ENCODE measurements at regions not wholly inside any gene's neighbourhood (a gene's known extent, or its start where the extent isn't known, plus 50 kb on each side); places are given as distances from the start of the nearest gene placed in this dataset.

DNA sequence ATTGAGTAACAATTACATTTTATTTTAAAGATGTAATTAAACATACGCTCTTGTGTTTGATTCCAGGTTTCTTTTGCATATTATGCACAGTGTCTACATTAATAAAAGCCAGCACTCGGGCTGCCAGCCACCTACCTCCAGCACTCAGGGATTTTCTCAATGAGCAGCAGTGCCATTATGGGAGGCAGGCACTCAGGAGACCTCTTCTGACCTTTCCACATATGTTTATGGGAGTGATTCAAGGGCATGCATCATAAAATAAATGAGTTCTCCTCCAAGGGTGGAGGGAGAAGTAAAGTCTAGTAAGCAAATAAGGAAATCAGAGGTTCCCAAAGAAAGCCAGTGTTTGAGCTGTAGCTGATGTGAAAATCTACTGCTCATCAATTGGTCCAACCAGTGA, 119.8 kb upstream of the IRX2 start:
- ATAC-seq (ENCODE audit: low read depth), result no peak
- H3K4me3 ChIP-seq (ENCODE audit: severe bottlenecking), result no peak overlapping the region
- no peak overlapping the region for H3K27ac ChIP-seq (ENCODE audit: poor library complexity, severe bottlenecking)

DNA sequence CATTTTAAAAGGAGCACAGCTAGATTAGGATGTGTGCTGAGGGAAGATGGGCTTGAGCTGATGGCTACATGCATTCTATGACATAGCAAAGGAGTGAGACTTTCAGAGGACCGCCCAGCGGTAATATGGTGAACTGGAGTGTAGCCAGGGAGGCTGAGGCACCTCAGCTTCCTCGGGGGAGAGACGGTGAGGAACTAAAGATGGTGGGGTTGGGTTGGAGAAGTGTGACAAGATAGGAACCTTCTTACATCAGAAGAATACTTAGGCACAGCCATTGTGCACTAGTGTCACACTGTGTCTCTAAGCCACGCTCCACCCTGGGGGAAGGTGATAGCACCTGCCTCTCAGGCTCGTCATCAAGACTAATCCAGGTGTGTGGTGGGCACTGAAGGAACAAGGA, 118.0 kb upstream of the IRX2 start:
- no peak for DNase-seq (ENCODE audit: low spot score)
- peaks cover 4% of the 10 kb centered on the region for H3K27me3 ChIP-seq (ENCODE audit: insufficient read depth, poor library complexity, severe bottlenecking)
- no peaks in the 10 kb centered on the region for H3K9me3 ChIP-seq (ENCODE audit: severe bottlenecking)

More for the DNA sequence above, 119.8 kb upstream of the IRX2 start:
- no peaks in the 10 kb centered on the region for H3K36me3 ChIP-seq (ENCODE audit: low read depth)
- TF ChIP-seq, protein P1, sequence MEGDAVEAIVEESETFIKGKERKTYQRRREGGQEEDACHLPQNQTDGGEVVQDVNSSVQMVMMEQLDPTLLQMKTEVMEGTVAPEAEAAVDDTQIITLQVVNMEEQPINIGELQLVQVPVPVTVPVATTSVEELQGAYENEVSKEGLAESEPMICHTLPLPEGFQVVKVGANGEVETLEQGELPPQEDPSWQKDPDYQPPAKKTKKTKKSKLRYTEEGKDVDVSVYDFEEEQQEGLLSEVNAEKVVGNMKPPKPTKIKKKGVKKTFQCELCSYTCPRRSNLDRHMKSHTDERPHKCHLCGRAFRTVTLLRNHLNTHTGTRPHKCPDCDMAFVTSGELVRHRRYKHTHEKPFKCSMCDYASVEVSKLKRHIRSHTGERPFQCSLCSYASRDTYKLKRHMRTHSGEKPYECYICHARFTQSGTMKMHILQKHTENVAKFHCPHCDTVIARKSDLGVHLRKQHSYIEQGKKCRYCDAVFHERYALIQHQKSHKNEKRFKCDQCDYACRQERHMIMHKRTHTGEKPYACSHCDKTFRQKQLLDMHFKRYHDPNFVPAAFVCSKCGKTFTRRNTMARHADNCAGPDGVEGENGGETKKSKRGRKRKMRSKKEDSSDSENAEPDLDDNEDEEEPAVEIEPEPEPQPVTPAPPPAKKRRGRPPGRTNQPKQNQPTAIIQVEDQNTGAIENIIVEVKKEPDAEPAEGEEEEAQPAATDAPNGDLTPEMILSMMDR (IDR thresholded peaks at IDR 0.05; ENCODE audit: poor library complexity, severe bottlenecking), result no peak
- no peak for DNase-seq (ENCODE audit: low spot score)
- no peaks in the 10 kb centered on the region for H3K9me3 ChIP-seq (ENCODE audit: severe bottlenecking)
- peaks cover 4% of the 10 kb centered on the region for H3K27me3 ChIP-seq (ENCODE audit: insufficient read depth, poor library complexity, severe bottlenecking)
- H3K4me1 ChIP-seq (ENCODE audit: insufficient read depth, poor library complexity, severe bottlenecking), result no peaks in the 10 kb centered on the region

DNA sequence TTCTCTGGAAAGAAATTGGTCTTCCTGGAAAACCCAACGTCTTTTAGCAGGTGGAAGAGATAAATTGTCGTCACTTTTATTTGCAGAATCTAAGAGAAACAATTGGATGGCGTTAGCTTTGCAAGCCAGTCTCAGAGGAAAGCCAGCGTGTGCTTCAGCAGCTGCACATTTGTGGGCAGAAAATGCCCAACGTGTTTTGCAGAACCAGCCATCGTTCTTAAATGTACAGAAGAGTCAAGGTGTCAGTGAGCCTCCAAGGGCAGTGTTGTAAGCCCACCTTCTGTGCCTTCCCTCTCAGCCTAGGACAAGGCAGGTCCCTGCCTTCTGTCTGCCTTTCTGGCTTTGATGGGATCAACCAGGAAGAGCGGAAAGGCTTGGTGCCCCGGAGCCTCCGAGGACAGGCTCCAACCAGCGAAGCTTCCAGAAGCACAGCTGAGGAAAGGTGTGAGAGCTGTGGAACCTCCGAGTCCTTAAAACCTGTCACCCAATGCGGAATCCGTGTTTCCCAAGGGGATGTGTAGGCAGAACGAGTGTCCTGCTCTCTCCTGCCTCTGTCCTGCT, 116.0 kb upstream of the IRX2 start:
- Histone ChIP-seq H3K4me1 (ENCODE audit: insufficient read depth, poor library complexity, severe bottlenecking) (no peaks in the 10 kb centered on the region), H3K9me3 (ENCODE audit: severe bottlenecking) (no peaks in the 10 kb centered on the region), H3K27ac (ENCODE audit: poor library complexity, severe bottlenecking) (no peak overlapping the region), H3K27me3 (ENCODE audit: insufficient read depth, poor library complexity, severe bottlenecking) (peaks cover 4% of the 10 kb centered on the region), H3K4me3 (ENCODE audit: severe bottlenecking) (no peak overlapping the region), H3K36me3 (ENCODE audit: low read depth) (no peaks in the 10 kb centered on the region)
- ATAC-seq (ENCODE audit: low read depth) (no peak), DNase-seq (ENCODE audit: low spot score) (no peak)
- TF ChIP-seq, protein P1 (IDR thresholded peaks at IDR 0.05; ENCODE audit: poor library complexity, severe bottlenecking), result no peak

More for the DNA sequence above, 118.0 kb upstream of the IRX2 start:
- Histone ChIP-seq H3K4me1 (ENCODE audit: insufficient read depth, poor library complexity, severe bottlenecking) (no peaks in the 10 kb centered on the region), H3K4me3 (ENCODE audit: severe bottlenecking) (no peak overlapping the region), H3K27ac (ENCODE audit: poor library complexity, severe bottlenecking) (no peak overlapping the region), H3K36me3 (ENCODE audit: low read depth) (no peaks in the 10 kb centered on the region)
- ATAC-seq (ENCODE audit: low read depth), result no peak
- TF ChIP-seq, protein P1 (IDR thresholded peaks at IDR 0.05; ENCODE audit: poor library complexity, severe bottlenecking), result no peak

DNA sequence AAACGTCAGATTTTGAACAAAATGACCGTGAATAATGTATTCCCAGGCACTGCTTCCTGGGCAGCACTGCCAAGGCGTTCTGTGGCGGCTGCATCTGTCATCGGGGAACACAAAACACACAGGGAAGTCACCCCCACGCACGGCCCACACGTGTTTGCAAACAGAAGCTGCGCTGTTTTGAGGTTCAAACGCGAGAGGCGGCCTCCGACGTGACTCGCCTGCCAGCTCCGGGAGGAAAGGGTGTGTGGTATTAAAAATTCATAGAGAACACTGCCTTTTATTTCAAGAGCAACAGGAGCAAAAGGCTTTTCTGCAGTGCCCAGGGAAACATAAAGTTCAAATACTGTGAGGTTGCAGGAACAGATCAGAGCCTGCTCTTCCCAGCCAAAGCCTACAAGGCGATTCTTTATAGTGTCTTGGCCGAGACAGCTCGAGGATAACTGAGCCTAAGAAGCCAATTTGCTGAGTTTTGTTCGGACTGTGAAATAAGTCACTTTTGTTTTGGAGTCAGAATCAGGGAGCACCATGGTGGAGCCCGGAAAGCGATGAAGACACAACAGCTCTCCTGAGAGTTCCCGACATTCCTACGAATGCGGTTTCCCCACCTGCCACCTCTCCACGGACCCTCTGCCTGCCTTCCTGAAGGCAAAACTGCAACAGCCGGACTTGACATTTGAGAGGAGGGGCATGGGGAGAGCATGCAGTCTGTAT, 115.3 kb upstream of the IRX2 start:
- H3K36me3 ChIP-seq (ENCODE audit: low read depth), result no peaks in the 10 kb centered on the region
- H3K4me1 ChIP-seq (ENCODE audit: insufficient read depth, poor library complexity, severe bottlenecking), result no peaks in the 10 kb centered on the region
- TF ChIP-seq, protein P1 (IDR thresholded peaks at IDR 0.05; ENCODE audit: poor library complexity, severe bottlenecking), result no peak
- H3K9me3 ChIP-seq (ENCODE audit: severe bottlenecking), result no peaks in the 10 kb centered on the region
- no peak overlapping the region for H3K27ac ChIP-seq (ENCODE audit: poor library complexity, severe bottlenecking)
- peaks cover 4% of the 10 kb centered on the region for H3K27me3 ChIP-seq (ENCODE audit: insufficient read depth, poor library complexity, severe bottlenecking)
- no peak overlapping the region for H3K4me3 ChIP-seq (ENCODE audit: severe bottlenecking)
- ATAC-seq (ENCODE audit: low read depth) (no peak), DNase-seq (ENCODE audit: low spot score) (no peak)

DNA sequence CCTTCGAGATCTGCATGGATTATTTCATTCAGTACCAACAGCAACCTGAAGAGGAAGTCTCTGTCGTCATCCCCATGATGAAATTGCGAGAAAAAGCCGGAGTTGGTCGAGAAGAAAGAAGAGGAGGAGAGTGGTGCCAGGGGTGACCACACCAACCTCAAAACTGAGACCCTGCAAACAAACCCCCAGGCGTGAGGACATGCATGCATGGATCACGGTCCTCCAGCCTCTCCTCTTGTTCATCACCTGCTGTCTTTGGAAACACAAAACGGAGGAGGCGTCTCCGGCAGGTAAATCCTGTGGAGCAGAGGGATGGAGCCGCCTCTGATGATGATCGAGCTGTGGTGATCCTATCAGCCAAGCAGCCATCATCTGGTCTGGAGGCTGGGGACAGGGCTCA, 114.4 kb upstream of the IRX2 start:
- no peak overlapping the region for H3K4me3 ChIP-seq (ENCODE audit: severe bottlenecking)
- ATAC-seq (ENCODE audit: low read depth), result no peak
- peaks cover 4% of the 10 kb centered on the region for H3K27me3 ChIP-seq (ENCODE audit: insufficient read depth, poor library complexity, severe bottlenecking)
- TF ChIP-seq, protein P1 (IDR thresholded peaks at IDR 0.05; ENCODE audit: poor library complexity, severe bottlenecking), result no peak
- no peak for DNase-seq (ENCODE audit: low spot score)
- H3K27ac ChIP-seq (ENCODE audit: poor library complexity, severe bottlenecking), result no peak overlapping the region
- peaks cover 3% of the 10 kb centered on the region for H3K4me1 ChIP-seq (ENCODE audit: insufficient read depth, poor library complexity, severe bottlenecking)
- no peaks in the 10 kb centered on the region for H3K9me3 ChIP-seq (ENCODE audit: severe bottlenecking)
- no peaks in the 10 kb centered on the region for H3K36me3 ChIP-seq (ENCODE audit: low read depth)

All from RWPE2 (cell line).